Gastroesophageal sphincter (tissue), 3 donors: ENCODE measurements at regions not wholly inside any gene's neighbourhood (a gene's known extent, or its start where the extent isn't known, plus 50 kb on each side); places are given as distances from the start of the nearest gene placed in this dataset.

Experiments used
- CTCF ChIP-seq, 4 experiments: fragments of 200-600 bp in 2 of 4; fragments of 450-650 bp in 2 of 4; sonication (generic) in 1 of 4; IDR thresholded peaks; one replicate each; pipeline ENCODE4 v1.5.1; 2017 to 2019; ENCODE audit warnings: antibody characterized with exemption in 4 of 4, mild to moderate bottlenecking in 2 of 4, moderate library complexity in 2 of 4
- POLR2A ChIP-seq, 2 donors: fragments of 450-650 bp; IDR thresholded peaks; one replicate each; pipeline ENCODE4 v1.6.1; 2017; ENCODE audit warnings: antibody characterized with exemption in 2 of 2, mild to moderate bottlenecking in 2 of 2, moderate library complexity in 1 of 2
- POLR2AphosphoS5 ChIP-seq: sonication (generic); formaldehyde crosslinking; IDR thresholded peaks from one replicate; pipeline ENCODE4 v1.6.1; 2017; ENCODE audit warnings: antibody characterized with exemption

- TF ChIP-seq CTCF (IDR thresholded peaks at IDR 0.05) (no peak), POLR2AphosphoS5 (no peak), POLR2A (IDR thresholded peaks at IDR 0.05) (no peak)
Observed at GRCh38 chr18:71020342-71021029, 731.6 kb downstream of the SOCS6 start.
